GM12878 (cell line): ENCODE measurements at regions not wholly inside any gene's neighbourhood (a gene's known extent, or its start where the extent isn't known, plus 50 kb on each side); places are given as distances from the start of the nearest gene placed in this dataset.
A peak's percentile ranks its signal among the peaks of the same experiment; 100 is the strongest.

Source experiments
- ATAC-seq: fragments of 200-7000 bp; cut with Tn5 transposase; 3 replicates; pipeline ENCODE4 v1.9.1; 2020; ENCODE audit warnings: mild to moderate bottlenecking, moderate library complexity
- BruUV-seq: library from RNA; stranded (reverse); fragments of 400-500 nt; replicated peaks from 2 replicates; lab custom pipeline; 2021; lab: Mats Ljungman, UMichigan
- CTCF ChIA-PET: fragments of 300-600 bp; sonication (Branson Sonifier 250); formaldehyde crosslinking; extraction: SDS; loops from one replicate; lab custom pipeline; 2021; ENCODE audit warnings: inconsistent platforms; lab: Yijun Ruan, JAX
- POLR2A ChIA-PET: fragments of 350-600 bp; formaldehyde crosslinking; extraction: SDS; loops from one replicate; lab custom pipeline; 2021; ENCODE audit warnings: inconsistent platforms; lab: Charles Lee
- RAD21 ChIA-PET: fragments of 300-600 bp; sonication (Branson Sonifier 250); formaldehyde crosslinking; loops from one replicate; lab custom pipeline; 2023; ENCODE audit warnings: antibody characterized with exemption; ENCODE audit not compliant: unreplicated experiment; lab: Charles Lee
- SMC1A ChIA-PET: fragments of 300-600 bp; sonication (Branson Sonifier 250); formaldehyde crosslinking; loops from one replicate; lab custom pipeline; 2023; ENCODE audit not compliant: unreplicated experiment, uncharacterized antibody; lab: Charles Lee
- DNase-seq: peaks from one replicate; pipeline ENCODE4 v3.0.0-alpha.2; 2011; ENCODE audit warnings: low read depth, low spot score
- FAIRE-seq: peaks from 3 replicates; lab custom pipeline; 2011; peaks lifted over from hg19 to GRCh38; lab: Jason Lieb, UNC
- H2AFZ ChIP-seq: 2 replicates; pipeline ENCODE4 v1.6.0; 2011; ENCODE audit warnings: low read depth, low read length, control low read depth; ENCODE audit not compliant: control insufficient read depth
- H3K27ac ChIP-seq: 2 replicates; pipeline ENCODE4 v1.5.1; 2011; ENCODE audit warnings: control low read depth; ENCODE audit not compliant: control insufficient read depth, insufficient read depth
- H3K27me3 ChIP-seq, 2 experiments: replicated peaks in 1 of 2; 2 replicates each; pipeline versions ENCODE4 v1.6.0 to v1.6.1; 2011; ENCODE audit warnings: low read length in 1 of 2; ENCODE audit not compliant: control insufficient read depth in 2 of 2, insufficient read depth in 2 of 2
- H3K36me3 ChIP-seq, 2 experiments: 2 replicates each; pipeline ENCODE4 v1.5.1; 2011; ENCODE audit warnings: low read length in 1 of 2; ENCODE audit not compliant: control insufficient read depth in 2 of 2, insufficient read depth in 2 of 2
- H3K4me1 ChIP-seq: 2 replicates; pipeline ENCODE4 v1.6.1; 2011; ENCODE audit warnings: mild to moderate bottlenecking, low read length, moderate library complexity, mixed read lengths; ENCODE audit not compliant: control insufficient read depth, insufficient read depth
- H3K4me2 ChIP-seq: 2 replicates; pipeline ENCODE4 v1.6.0; 2011; ENCODE audit warnings: control low read depth; ENCODE audit not compliant: control insufficient read depth, insufficient read depth
- H3K4me3 ChIP-seq: fragments of 200-600 bp; sonication (generic); 2 replicates; pipeline ENCODE4 v1.5.1; 2016
- H3K79me2 ChIP-seq: 2 replicates; pipeline ENCODE4 v1.6.0; 2011; ENCODE audit warnings: low read length; ENCODE audit not compliant: control insufficient read depth, insufficient read depth
- H3K9ac ChIP-seq: 2 replicates; pipeline ENCODE4 v1.8.0; 2011; ENCODE audit warnings: low read length, control low read depth, mixed read lengths; ENCODE audit not compliant: control insufficient read depth, insufficient read depth
- H3K9me3 ChIP-seq: replicated peaks from 3 replicates; pipeline ENCODE4 v1.5.1; 2011; ENCODE audit warnings: mild to moderate bottlenecking, low read length; ENCODE audit not compliant: control insufficient read depth, insufficient read depth
- H4K20me1 ChIP-seq: 2 replicates; pipeline ENCODE4 v1.6.0; 2011; ENCODE audit not compliant: control insufficient read depth, insufficient read depth
- BCL11A ChIP-seq: IDR thresholded peaks from 2 replicates; pipeline ENCODE4 v1.6.1; 2011; ENCODE audit warnings: low read depth, low read length
- CBX5 ChIP-seq: sonication (generic); IDR thresholded peaks from 2 replicates; pipeline ENCODE4 v1.6.1; 2016; ENCODE audit warnings: low read depth, moderate library complexity, mild to moderate bottlenecking, inconsistent platforms
- CEBPZ ChIP-seq: fragments of 150-350 bp; IDR thresholded peaks from 2 replicates; pipeline ENCODE4 v1.6.1; 2016; ENCODE audit warnings: low read depth, low read length
- CTCF ChIP-seq, 3 experiments: IDR thresholded peaks in 2 of 3; conservative IDR thresholded peaks in 1 of 3; 2 replicates each; pipeline ENCODE4 v1.5.1; 2011; ENCODE audit warnings: low read depth in 3 of 3, low read length in 3 of 3, mild to moderate bottlenecking in 3 of 3, control low read depth in 2 of 3, moderate library complexity in 2 of 3, inconsistent platforms in 1 of 3, mixed read lengths in 1 of 3; ENCODE audit not compliant: control insufficient read depth in 2 of 3, insufficient read depth in 1 of 3; ENCODE audit errors: extremely low read depth in 1 of 3
- EED ChIP-seq: sonication (generic); IDR thresholded peaks from 2 replicates; pipeline ENCODE4 v1.6.1; 2016; ENCODE audit warnings: antibody characterized with exemption, low read depth
- MAX ChIP-seq: IDR thresholded peaks from 2 replicates; pipeline ENCODE4 v1.6.1; 2012; ENCODE audit warnings: low read depth, low read length, improper control_type of control experiment
- MXI1 ChIP-seq: fragments of 150-350 bp; IDR thresholded peaks from 2 replicates; pipeline ENCODE4 v1.6.1; 2011; ENCODE audit warnings: low read depth, mild to moderate bottlenecking, inconsistent platforms, low read length, improper control_type of control experiment
- NBN ChIP-seq: fragments of 450-650 bp; IDR thresholded peaks from 2 replicates; pipeline ENCODE4 v1.6.1; 2016
- RAD21 ChIP-seq: IDR thresholded peaks from 2 replicates; pipeline ENCODE4 v1.6.1; 2011; ENCODE audit warnings: mild to moderate bottlenecking, low read depth, low read length, moderate library complexity; ENCODE audit not compliant: insufficient read depth
- RBBP5 ChIP-seq: fragments of 200-600 bp; sonication (generic); conservative IDR thresholded peaks from 2 replicates; pipeline ENCODE4 v1.6.1; 2016
- RCOR1 ChIP-seq: conservative IDR thresholded peaks from 2 replicates; pipeline ENCODE4 v1.6.1; 2012; ENCODE audit warnings: low read depth, low read length, improper control_type of control experiment
- SREBF1 ChIP-seq: IDR thresholded peaks from 2 replicates; pipeline ENCODE4 v1.6.1; 2012; ENCODE audit warnings: mild to moderate bottlenecking, low read length
- ZBED1 ChIP-seq: IDR thresholded peaks from 2 replicates; pipeline ENCODE4 v1.6.1; 2016; ENCODE audit warnings: borderline replicate concordance
- ZBTB11 ChIP-seq: fragments of 450-650 bp; formaldehyde crosslinking; IDR thresholded peaks from 2 replicates; pipeline ENCODE4 v1.5.0; 2022; ENCODE audit warnings: mild to moderate bottlenecking, missing genetic modification characterization
- WGBS: methylation state at CpG from one replicate; pipeline ENCODE4 v1.1.6; 2016; ENCODE audit warnings: low lambda C conversion rate; ENCODE audit not compliant: insufficient replicate concordance, insufficient coverage; ENCODE audit errors: missing lambda C conversion rate; 5-methylcytosine and 5-hydroxymethylcytosine counted together
- in situ Hi-C: fragments of 300-500 bp; cut with MboI; formaldehyde crosslinking; loops from 9 replicates; pipeline ENCODE4 v1.14.3; 2018; ENCODE audit warnings: mixed read lengths
- intact Hi-C: fragments of 100-400 bp; cut with micrococcal nuclease; formaldehyde crosslinking; loops from one replicate; pipeline ENCODE4 v1.14.2; 2022; ENCODE audit not compliant: unreplicated experiment

GRCh38 chr3:19052874-19053273 is 95.4 kb upstream of the KCNH8 start (continued):
- TF ChIP-seq ZBTB11 (CRISPR knock-in tag) (no peak), RBBP5 (no peak), SREBF1 (no peak), RCOR1 (no peak), CBX5 (no peak), NBN (no peak), MXI1 (no peak), ZBED1 (no peak), EED (no peak)

GRCh38 chr3:19046440-19046839 is 101.9 kb upstream of the KCNH8 start:
- Histone ChIP-seq H3K4me3 (no peak overlapping the region), H2AFZ (no peak overlapping the region), H3K79me2 (no peaks in the 10 kb centered on the region), H3K27me3 (no peaks in the 10 kb centered on the region), H3K27ac (no peak overlapping the region), H3K9ac (no peak overlapping the region), H3K4me2 (no peak overlapping the region), H4K20me1 (no peaks in the 10 kb centered on the region), H3K9me3 (no peaks in the 10 kb centered on the region), H3K36me3 (no peaks in the 10 kb centered on the region), H3K4me1 (no peaks in the 10 kb centered on the region)
- DNase-seq, result no peak
- intact Hi-C loops, result loop anchor here (5.0 kb wide), 1 partner anchor 821 kb away; no protein-coding TSS in a partner anchor
- 5% methylated on average over 1 of the region's 1 CpG for WGBS
- TF ChIP-seq BCL11A (no peak), CEBPZ (no peak), CTCF (IDR thresholded peaks at IDR 0.05 in 2 of 3, conservative IDR thresholded peaks at IDR 0.05 in 1 of 3; ENCODE audit: control insufficient read depth in 2 of 3, extremely low read depth in 1 of 3, insufficient read depth in 1 of 3, low read depth in 3 of 3, low read length in 3 of 3) (peak in 1 of 3 experiments; percentile 7; a peak in 1 of 6 replicates), MAX (no peak), RAD21 (peak; percentile 23; the same call in 1 of the 2 replicates)
- CTCF ChIA-PET, result interaction anchor here (1.0 kb wide), 1 partner anchor 16 kb away, joined by 4 read pairs; no protein-coding TSS in a partner anchor
- RAD21 ChIA-PET, result no interaction called here
- SMC1A ChIA-PET, result no interaction called here
- BruUV-seq, result no TSS peak
- POLR2A ChIA-PET, result no interaction called here
- in situ Hi-C loops, result no loop called here
- ATAC-seq, result no peak
- FAIRE-seq, result no peak
